OCI-LY1 (cell line): ENCODE measurements at regions not wholly inside any gene's neighbourhood (a gene's known extent, or its start where the extent isn't known, plus 50 kb on each side); places are given as distances from the start of the nearest gene placed in this dataset.

Experiments used
- CTCF ChIP-seq: fragments of 200-600 bp; sonication (generic), shearing (Covaris generic); IDR thresholded peaks from 2 replicates; pipeline ENCODE4 v1.5.1; 2017; ENCODE audit warnings: mild to moderate bottlenecking, antibody characterized with exemption, low read length, moderate library complexity, mixed read lengths
- EZH2 ChIP-seq: fragments of 200-600 bp; sonication (generic), shearing (Covaris generic); IDR thresholded peaks from 2 replicates; pipeline ENCODE4 v1.8.0; 2017; ENCODE audit warnings: borderline replicate concordance, mixed run types, mild to moderate bottlenecking, antibody characterized with exemption, low read length, moderate library complexity, mixed read lengths

DNA sequence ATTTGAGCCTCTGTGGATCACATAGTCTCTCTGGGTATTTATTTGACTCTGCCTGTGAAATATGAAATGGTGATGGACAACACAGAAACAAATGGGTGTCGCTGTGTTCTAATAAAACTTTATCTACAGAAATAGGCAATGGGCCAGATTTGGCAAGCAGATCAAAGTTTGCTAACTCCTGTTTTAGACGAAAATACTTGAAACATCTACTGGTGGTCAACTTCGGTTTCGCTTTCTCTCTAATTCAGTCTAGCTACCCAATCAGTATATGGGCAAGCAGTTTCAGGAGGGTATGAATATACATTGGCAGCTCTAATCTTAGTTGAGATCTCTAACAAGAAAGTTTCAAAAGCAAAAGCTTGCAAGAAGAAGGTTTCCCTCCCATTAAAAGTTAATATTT lies 60.1 kb upstream of the DYNLRB2 start:
- TF ChIP-seq CTCF, result no peak
- no peak for TF ChIP-seq EZH2
